GM21367 (cell line): ENCODE measurements at regions not wholly inside any gene's neighbourhood (a gene's known extent, or its start where the extent isn't known, plus 50 kb on each side); places are given as distances from the start of the nearest gene placed in this dataset.
"Not testable (repeated sequence)": the region's sequence is repeated elsewhere in the genome, so short reads cannot be mapped to it uniquely, and the experiment has no call there.

Experiments used
- ATAC-seq: cut with Tn5 transposase; IDR thresholded peaks from one replicate; pipeline ENCODE4 v1.9.1; 2021; ENCODE audit not compliant: unreplicated experiment

GRCh38 chr15:62868507-62868906 is 174.0 kb upstream of the TPM1 start:
- no peak for ATAC-seq

- ATAC-seq, result no peak
Observed at GRCh38 chr15:62869116-62869515, 173.4 kb upstream of the TPM1 start.

- no peak for ATAC-seq
Observed at GRCh38 chr15:62870216-62870615, 172.3 kb upstream of the TPM1 start.

GRCh38 chr15:62870701-62871100 is 171.8 kb upstream of the TPM1 start:
- not testable (repeated sequence) for ATAC-seq

GRCh38 chr15:62873203-62873602 is 169.3 kb upstream of the TPM1 start:
- ATAC-seq, result no peak

GRCh38 chr15:62874064-62874463 is 168.5 kb upstream of the TPM1 start:
- ATAC-seq, result no peak

GRCh38 chr15:62874959-62875625 is 167.5 kb upstream of the TPM1 start:
- ATAC-seq, result no peak

- no peak for ATAC-seq
Observed at GRCh38 chr15:62875626-62876021, 166.9 kb upstream of the TPM1 start.

GRCh38 chr15:62877276-62877857 is 165.2 kb upstream of the TPM1 start:
- no peak for ATAC-seq

- ATAC-seq, result no peak
Observed at GRCh38 chr15:62878070-62878469, 164.5 kb upstream of the TPM1 start.

GRCh38 chr15:62879770-62880169 is 162.8 kb upstream of the TPM1 start:
- no peak for ATAC-seq

GRCh38 chr15:62880278-62880677 is 162.3 kb upstream of the TPM1 start:
- ATAC-seq, result no peak

GRCh38 chr15:62881056-62881455 is 161.5 kb upstream of the TPM1 start:
- ATAC-seq, result no peak

- ATAC-seq, result no peak
Observed at GRCh38 chr15:62883938-62884479, 158.5 kb upstream of the TPM1 start.

- no peak for ATAC-seq
Observed at GRCh38 chr15:62886431-62887071, 156.0 kb upstream of the TPM1 start.

GRCh38 chr15:62887113-62887570 is 155.4 kb upstream of the TPM1 start:
- ATAC-seq, result no peak

- no peak for ATAC-seq
Observed at GRCh38 chr15:62888623-62889022, 153.9 kb upstream of the TPM1 start.

GRCh38 chr15:62889141-62889661 is 153.3 kb upstream of the TPM1 start:
- no peak for ATAC-seq

- ATAC-seq, result no peak
Observed at GRCh38 chr15:62889734-62890505, 152.6 kb upstream of the TPM1 start.

GRCh38 chr15:62894322-62895085 is 148.0 kb upstream of the TPM1 start:
- no peak for ATAC-seq
